ENCODE measurements at regions not wholly inside any gene's neighbourhood (a gene's known extent, or its start where the extent isn't known, plus 50 kb on each side); places are given as distances from the start of the nearest gene placed in this dataset.

GRCh38 chr10:78320506-78320905 is 286.8 kb downstream of the RPS24 start:
- DNase-seq (ENCODE audit: low spot score in 2 of 2) (peak in 1 of 2 donors; percentile 40), ATAC-seq (peak; percentile 67)

DNA sequence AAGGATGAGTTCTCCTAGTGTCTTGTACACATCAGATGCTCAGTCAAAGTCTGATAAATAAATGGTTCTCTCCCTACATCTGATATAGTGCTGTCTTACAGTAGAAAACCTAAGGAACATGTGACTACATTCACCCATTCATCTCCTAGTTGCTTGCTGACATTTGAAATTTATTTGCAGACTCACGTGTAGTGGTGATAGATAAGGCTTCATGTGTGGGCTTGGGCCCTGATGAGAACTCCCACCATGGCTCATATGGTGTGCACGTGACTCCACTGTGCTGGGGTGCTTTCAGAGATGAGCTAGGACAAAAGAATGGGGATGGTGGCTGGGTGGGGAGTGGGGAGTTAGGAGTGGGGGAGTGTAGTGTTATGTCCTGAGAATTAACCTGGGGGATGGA is 287.3 kb downstream of the RPS24 start:
- H3K9me3 Mint-ChIP-seq = peaks cover 3% of the 10 kb centered on the region
- no peak overlapping the region for H3K27ac Mint-ChIP-seq
- no peaks in the 10 kb centered on the region for H3K36me3 Mint-ChIP-seq
- no peak overlapping the region for H3K4me3 Mint-ChIP-seq
- ATAC-seq (peak; percentile 22), DNase-seq (ENCODE audit: low spot score in 2 of 2) (no peak)
- H3K4me1 Mint-ChIP-seq = peaks cover 10% of the 10 kb centered on the region

More at GRCh38 chr10:78320506-78320905, 286.8 kb downstream of the RPS24 start:
- Mint-ChIP-seq H3K36me3 (no peaks in the 10 kb centered on the region), H3K4me1 (peaks cover 10% of the 10 kb centered on the region), H3K9me3 (peaks cover 3% of the 10 kb centered on the region), H3K4me3 (no peak overlapping the region), H3K27ac (peak overlapping the region; percentile 41)

GRCh38 chr10:78321500-78321899 is 287.8 kb downstream of the RPS24 start:
- no peaks in the 10 kb centered on the region for H3K36me3 Mint-ChIP-seq
- no peak for ATAC-seq
- H3K4me3 Mint-ChIP-seq = no peak overlapping the region
- no peak overlapping the region for H3K27ac Mint-ChIP-seq
- peaks cover 8% of the 10 kb centered on the region for H3K9me3 Mint-ChIP-seq
- H3K4me1 Mint-ChIP-seq = peaks cover 10% of the 10 kb centered on the region
- DNase-seq (ENCODE audit: low spot score in 2 of 2) = peak in 1 of 2 donors; percentile 36

DNA sequence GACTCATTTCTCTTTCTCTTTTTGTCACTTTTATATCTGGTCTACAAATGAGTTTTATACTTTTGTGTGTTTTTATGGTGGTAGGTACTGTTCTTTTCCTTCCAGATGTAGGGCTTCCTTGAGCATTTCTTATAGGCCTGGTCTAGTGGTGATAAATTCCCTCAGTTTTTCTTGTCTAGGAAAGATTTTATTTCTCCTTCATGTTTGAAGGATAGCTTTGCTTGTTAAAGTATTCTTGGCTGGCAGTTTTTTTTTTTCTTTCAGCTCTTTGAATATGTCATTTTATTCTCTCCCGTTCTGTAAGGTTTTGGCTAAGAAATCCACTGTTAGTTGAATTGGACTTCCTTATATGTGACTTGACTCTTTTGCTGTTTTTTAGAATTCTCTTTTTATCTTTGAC is 292.7 kb downstream of the RPS24 start:
- Mint-ChIP-seq H3K9me3 (peaks cover 16% of the 10 kb centered on the region), H3K4me3 (no peak overlapping the region), H3K4me1 (no peaks in the 10 kb centered on the region), H3K36me3 (no peaks in the 10 kb centered on the region), H3K27ac (no peak overlapping the region)
- no peak for ATAC-seq
- DNase-seq (ENCODE audit: low spot score in 2 of 2) = no peak

GRCh38 chr10:78327778-78328591 is 294.3 kb downstream of the RPS24 start:
- no peak overlapping the region for H3K4me3 Mint-ChIP-seq
- H3K36me3 Mint-ChIP-seq = no peaks in the 10 kb centered on the region
- no peak overlapping the region for H3K27ac Mint-ChIP-seq
- peak in 1 of 2 donors; percentile 36 for DNase-seq (ENCODE audit: low spot score in 2 of 2)
- peaks cover 16% of the 10 kb centered on the region for H3K9me3 Mint-ChIP-seq
- no peak for ATAC-seq
- H3K4me1 Mint-ChIP-seq = peaks cover 3% of the 10 kb centered on the region

GRCh38 chr10:78328592-78329404 is 295.1 kb downstream of the RPS24 start:
- Mint-ChIP-seq H3K4me3 (no peak overlapping the region), H3K36me3 (no peaks in the 10 kb centered on the region), H3K9me3 (peaks cover 16% of the 10 kb centered on the region), H3K4me1 (peaks cover 8% of the 10 kb centered on the region), H3K27ac (no peak overlapping the region)
- ATAC-seq (no peak), DNase-seq (ENCODE audit: low spot score in 2 of 2) (peak in 1 of 2 donors; percentile 15)

GRCh38 chr10:78330884-78331283 is 297.2 kb downstream of the RPS24 start:
- Mint-ChIP-seq H3K9me3 (peaks cover 12% of the 10 kb centered on the region), H3K4me1 (peaks cover 8% of the 10 kb centered on the region), H3K27ac (no peak overlapping the region), H3K36me3 (no peaks in the 10 kb centered on the region), H3K4me3 (no peak overlapping the region)
- ATAC-seq (no peak), DNase-seq (ENCODE audit: low spot score in 2 of 2) (no peak)

GRCh38 chr10:78331391-78331922 is 297.8 kb downstream of the RPS24 start:
- Mint-ChIP-seq H3K36me3 (no peaks in the 10 kb centered on the region), H3K27ac (no peak overlapping the region), H3K9me3 (peaks cover 8% of the 10 kb centered on the region), H3K4me3 (no peak overlapping the region), H3K4me1 (peaks cover 8% of the 10 kb centered on the region)
- ATAC-seq (no peak), DNase-seq (ENCODE audit: low spot score in 2 of 2) (no peak)

DNA sequence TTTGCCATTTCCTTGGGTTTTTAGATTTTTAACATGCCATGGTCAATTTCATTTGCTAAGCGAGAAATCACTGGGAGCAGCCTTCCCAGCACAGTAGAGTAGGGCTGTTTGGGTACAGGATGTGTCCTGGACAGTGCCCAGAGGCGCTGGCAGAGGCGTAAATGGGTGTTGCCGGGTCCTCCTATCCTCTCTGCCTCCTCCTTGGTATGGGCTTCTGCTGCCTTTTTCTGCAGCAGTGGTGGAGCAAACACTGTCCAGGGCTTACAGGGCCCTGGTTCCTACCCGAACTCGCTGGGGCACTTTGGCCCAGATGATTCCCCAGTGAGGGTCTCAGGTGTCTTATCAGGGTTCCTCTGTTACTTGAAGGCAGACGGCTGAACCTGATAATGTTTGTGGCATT is 298.3 kb downstream of the RPS24 start:
- Mint-ChIP-seq H3K9me3 (peaks cover 4% of the 10 kb centered on the region), H3K4me3 (no peak overlapping the region), H3K4me1 (peaks cover 8% of the 10 kb centered on the region), H3K36me3 (no peaks in the 10 kb centered on the region), H3K27ac (no peak overlapping the region)
- no peak for ATAC-seq
- DNase-seq (ENCODE audit: low spot score in 2 of 2) = no peak

DNA sequence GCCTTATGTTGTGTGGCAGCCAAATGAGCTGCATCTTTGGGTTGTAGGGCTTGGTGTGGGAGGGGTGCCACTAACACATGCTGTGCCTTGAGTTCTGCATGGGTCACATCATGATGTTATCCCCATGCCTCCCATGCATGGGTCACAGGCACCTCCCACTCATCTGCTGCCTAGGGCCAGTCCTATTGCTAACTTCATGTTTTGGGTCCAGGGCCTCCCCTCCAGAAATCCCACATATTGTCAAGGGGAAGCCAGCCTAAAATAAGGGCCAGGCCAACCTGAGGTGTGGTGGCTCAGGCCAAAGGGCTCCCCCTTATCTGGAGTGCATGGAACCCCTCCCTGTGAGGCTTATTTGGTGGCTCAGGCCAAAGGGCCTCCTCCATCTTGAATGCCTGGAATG is 299.0 kb downstream of the RPS24 start:
- no peak overlapping the region for H3K4me3 Mint-ChIP-seq
- DNase-seq (ENCODE audit: low spot score in 2 of 2) (no peak), ATAC-seq (no peak)
- H3K36me3 Mint-ChIP-seq = no peaks in the 10 kb centered on the region
- no peak overlapping the region for H3K27ac Mint-ChIP-seq
- peaks cover 8% of the 10 kb centered on the region for H3K4me1 Mint-ChIP-seq
- no peaks in the 10 kb centered on the region for H3K9me3 Mint-ChIP-seq

- Mint-ChIP-seq H3K4me1 (peaks cover 8% of the 10 kb centered on the region), H3K9me3 (no peaks in the 10 kb centered on the region), H3K4me3 (no peak overlapping the region), H3K36me3 (no peaks in the 10 kb centered on the region), H3K27ac (no peak overlapping the region)
- no peak for DNase-seq (ENCODE audit: low spot score in 2 of 2)
- no peak for ATAC-seq
These were observed 299.9 kb downstream of the RPS24 start for GRCh38 chr10:78333362-78334143.

DNA sequence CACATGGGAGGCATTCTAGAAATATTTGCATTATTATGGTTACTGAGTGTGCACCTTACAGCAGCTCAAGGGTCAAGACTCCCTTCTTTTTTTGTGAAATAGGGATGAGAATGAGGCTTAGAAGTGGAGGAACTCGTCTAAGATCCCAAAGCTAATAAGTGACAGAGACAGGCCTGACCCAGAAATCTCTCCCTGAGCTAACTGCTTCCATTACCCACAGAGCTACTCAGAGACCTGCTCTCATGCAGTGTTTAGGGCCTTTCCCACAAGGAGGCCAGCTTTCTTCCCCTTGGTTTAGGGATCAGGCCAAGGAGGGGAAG is 301.7 kb downstream of the RPS24 start:
- Mint-ChIP-seq H3K4me3 (no peak overlapping the region), H3K9me3 (no peaks in the 10 kb centered on the region), H3K27ac (no peak overlapping the region), H3K4me1 (peaks cover 8% of the 10 kb centered on the region), H3K36me3 (no peaks in the 10 kb centered on the region)
- no peak for DNase-seq (ENCODE audit: low spot score in 2 of 2)
- no peak for ATAC-seq

DNA sequence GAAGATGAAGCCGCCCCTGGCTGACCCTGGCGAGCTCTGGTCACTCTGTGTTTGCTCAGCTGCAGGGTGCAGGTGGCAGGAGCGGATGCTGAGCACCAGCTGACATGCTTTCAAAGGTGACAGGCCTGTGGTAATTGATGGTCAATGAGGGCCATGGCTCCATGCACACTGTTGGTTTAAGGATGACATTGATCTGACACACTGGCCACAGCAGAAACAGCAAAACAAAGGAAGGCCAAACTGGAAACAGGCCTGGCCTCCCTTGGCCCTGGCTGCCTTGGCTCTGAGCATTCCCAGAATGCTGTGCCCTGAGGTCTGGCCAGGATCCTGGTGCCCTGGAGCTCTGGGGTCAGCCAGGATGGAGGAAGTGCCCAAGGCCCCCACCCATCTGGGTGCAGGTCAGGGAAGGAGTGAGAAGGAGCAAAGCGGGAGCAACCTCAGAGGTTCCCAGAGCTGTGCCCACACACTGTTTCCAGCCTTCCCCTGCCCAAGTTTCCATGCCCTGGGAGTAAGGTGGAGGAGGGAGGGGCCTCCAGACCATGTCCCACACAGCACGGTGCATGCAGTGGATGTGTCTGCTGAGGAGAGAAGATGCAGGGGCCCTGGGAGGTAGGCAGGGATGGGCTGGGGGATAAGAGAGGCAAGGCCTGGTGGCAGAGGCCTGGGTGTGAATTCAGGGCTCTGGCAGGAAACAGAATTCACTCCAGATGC is 302.2 kb downstream of the RPS24 start:
- Mint-ChIP-seq H3K4me1 (peaks cover 8% of the 10 kb centered on the region), H3K9me3 (no peaks in the 10 kb centered on the region), H3K36me3 (no peaks in the 10 kb centered on the region), H3K27ac (no peak overlapping the region), H3K4me3 (no peak overlapping the region)
- ATAC-seq = no peak
- DNase-seq (ENCODE audit: low spot score in 2 of 2) = no peak

DNA sequence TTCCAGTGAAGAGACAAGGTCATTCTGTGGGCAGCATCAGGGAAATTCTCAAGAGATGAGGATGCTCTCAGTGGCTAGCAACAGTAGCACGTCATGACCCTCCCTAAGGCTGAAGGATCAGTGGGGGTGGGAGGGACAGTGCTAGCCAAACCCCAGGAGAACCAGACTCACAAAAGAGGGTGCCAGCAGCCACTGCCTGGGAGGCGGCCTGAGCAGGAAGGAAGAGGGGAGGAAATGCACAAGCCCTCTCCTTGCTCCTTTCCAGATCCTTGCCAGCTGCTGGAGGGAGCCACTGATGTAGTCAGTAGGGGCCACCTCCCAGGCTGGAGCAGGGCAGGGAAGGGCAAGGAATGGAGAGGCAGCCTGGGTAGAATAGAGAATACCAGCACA is 302.7 kb downstream of the RPS24 start:
- Mint-ChIP-seq H3K27ac (no peak overlapping the region), H3K36me3 (no peaks in the 10 kb centered on the region), H3K9me3 (no peaks in the 10 kb centered on the region), H3K4me1 (peaks cover 8% of the 10 kb centered on the region), H3K4me3 (no peak overlapping the region)
- ATAC-seq (no peak), DNase-seq (ENCODE audit: low spot score in 2 of 2) (no peak)

- DNase-seq (ENCODE audit: low spot score in 2 of 2) (no peak), ATAC-seq (no peak)
- H3K4me1 Mint-ChIP-seq = peaks cover 8% of the 10 kb centered on the region
- H3K9me3 Mint-ChIP-seq = no peaks in the 10 kb centered on the region
- no peak overlapping the region for H3K27ac Mint-ChIP-seq
- no peaks in the 10 kb centered on the region for H3K36me3 Mint-ChIP-seq
- H3K4me3 Mint-ChIP-seq = no peak overlapping the region
These were observed 303.4 kb downstream of the RPS24 start for GRCh38 chr10:78337016-78337415.
